ENCODE measurements at regions not wholly inside any gene's neighbourhood (a gene's known extent, or its start where the extent isn't known, plus 50 kb on each side); places are given as distances from the start of the nearest gene placed in this dataset.

GRCh38 chr2:228548230-228548629 lies 366.7 kb upstream of the SPHKAP start:
- no peak for TF ChIP-seq ZFX (IDR thresholded peaks at IDR 0.05)
- TF ChIP-seq, protein P1, sequence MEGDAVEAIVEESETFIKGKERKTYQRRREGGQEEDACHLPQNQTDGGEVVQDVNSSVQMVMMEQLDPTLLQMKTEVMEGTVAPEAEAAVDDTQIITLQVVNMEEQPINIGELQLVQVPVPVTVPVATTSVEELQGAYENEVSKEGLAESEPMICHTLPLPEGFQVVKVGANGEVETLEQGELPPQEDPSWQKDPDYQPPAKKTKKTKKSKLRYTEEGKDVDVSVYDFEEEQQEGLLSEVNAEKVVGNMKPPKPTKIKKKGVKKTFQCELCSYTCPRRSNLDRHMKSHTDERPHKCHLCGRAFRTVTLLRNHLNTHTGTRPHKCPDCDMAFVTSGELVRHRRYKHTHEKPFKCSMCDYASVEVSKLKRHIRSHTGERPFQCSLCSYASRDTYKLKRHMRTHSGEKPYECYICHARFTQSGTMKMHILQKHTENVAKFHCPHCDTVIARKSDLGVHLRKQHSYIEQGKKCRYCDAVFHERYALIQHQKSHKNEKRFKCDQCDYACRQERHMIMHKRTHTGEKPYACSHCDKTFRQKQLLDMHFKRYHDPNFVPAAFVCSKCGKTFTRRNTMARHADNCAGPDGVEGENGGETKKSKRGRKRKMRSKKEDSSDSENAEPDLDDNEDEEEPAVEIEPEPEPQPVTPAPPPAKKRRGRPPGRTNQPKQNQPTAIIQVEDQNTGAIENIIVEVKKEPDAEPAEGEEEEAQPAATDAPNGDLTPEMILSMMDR (conservative IDR thresholded peaks at IDR 0.05): no peak
- H3K27ac ChIP-seq: no peak overlapping the region

DNA sequence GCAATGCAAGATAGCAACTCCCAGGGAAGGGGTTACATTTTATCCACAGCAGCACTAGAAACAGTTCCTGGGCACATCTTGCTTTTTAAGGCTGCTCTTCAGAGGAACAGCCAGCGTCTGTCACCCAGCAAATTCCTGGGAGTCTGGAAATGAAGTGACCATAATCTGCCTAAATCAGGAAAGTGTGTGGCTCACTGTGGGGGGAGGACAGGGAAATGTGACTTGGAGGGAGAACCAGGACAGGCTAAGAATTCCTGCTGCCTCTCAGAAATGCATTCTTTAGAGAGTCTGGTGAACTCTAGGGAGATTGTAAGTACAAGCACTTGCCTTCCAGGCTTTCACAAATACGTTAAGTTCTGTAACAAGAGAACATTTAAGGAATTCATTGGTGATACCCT lies 364.3 kb upstream of the SPHKAP start:
- TF ChIP-seq ZFX (IDR thresholded peaks at IDR 0.05): no peak
- TF ChIP-seq, protein P1 (conservative IDR thresholded peaks at IDR 0.05): no peak
- H3K27ac ChIP-seq: no peak overlapping the region

DNA sequence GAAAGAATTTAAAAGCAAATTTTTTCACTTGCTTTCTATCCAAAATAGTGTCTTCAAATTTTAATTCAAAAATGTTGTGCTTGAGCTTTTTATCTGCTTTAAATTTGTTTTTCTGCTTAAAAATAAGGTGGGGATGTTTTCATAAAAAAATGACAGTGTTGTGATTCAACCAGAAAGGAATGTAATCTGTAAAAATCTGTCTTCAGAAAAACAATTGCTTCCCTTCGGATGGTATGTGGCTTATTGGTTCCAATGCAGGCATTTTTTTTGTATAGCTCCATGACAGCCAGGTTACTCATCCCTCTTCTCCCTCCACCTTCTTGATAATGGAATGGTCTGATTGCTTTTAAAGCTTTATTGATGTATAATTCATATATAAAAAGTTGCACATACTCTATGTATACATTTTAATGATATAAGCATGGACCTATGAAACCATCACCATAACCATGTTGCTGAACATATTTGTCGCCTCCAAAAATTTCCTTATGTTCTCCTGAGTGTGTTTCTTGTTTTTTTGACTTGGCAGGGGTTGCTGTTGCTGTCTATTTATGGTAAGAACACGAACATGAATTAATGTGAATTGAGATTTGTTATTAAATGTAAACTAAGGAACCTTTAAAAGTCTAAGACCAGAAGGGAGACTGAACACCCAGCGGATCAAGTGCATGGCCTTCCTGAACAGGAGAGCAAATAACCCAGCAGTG lies 363.7 kb upstream of the SPHKAP start:
- TF ChIP-seq ZFX (IDR thresholded peaks at IDR 0.05): no peak
- TF ChIP-seq, protein P1 (conservative IDR thresholded peaks at IDR 0.05): no peak
- H3K27ac ChIP-seq: no peak overlapping the region

- TF ChIP-seq, protein P1 (conservative IDR thresholded peaks at IDR 0.05): no peak
- TF ChIP-seq ZFX (IDR thresholded peaks at IDR 0.05): no peak
- H3K27ac ChIP-seq: no peak overlapping the region
Measured at GRCh38 chr2:228543117-228543516, 361.6 kb upstream of the SPHKAP start.

DNA sequence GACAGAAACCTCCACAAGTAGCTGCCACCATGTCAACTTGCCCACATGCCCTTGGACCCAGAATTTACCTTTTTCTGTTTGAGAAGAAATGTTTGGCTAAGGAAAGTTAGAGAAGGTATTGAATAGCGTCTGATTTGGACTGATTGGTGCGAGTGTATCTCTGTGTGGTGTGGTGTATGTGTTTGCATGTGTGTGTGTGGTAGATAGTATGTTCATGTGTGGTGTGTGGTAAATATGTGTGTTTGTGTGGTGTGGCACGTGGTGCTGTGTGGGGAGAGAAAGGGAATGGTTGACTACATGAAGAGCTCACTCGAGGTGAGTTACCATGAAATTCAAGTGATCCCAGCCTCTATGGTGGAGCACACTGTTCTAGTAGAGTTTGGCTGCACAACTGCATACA lies 360.8 kb upstream of the SPHKAP start:
- TF ChIP-seq, protein P1 (conservative IDR thresholded peaks at IDR 0.05): no peak
- TF ChIP-seq ZFX (IDR thresholded peaks at IDR 0.05): no peak
- no peak overlapping the region for H3K27ac ChIP-seq

GRCh38 chr2:228541789-228542188 lies 360.3 kb upstream of the SPHKAP start:
- TF ChIP-seq ZFX (IDR thresholded peaks at IDR 0.05): no peak
- TF ChIP-seq, protein P1 (conservative IDR thresholded peaks at IDR 0.05): no peak
- no peak overlapping the region for H3K27ac ChIP-seq

DNA sequence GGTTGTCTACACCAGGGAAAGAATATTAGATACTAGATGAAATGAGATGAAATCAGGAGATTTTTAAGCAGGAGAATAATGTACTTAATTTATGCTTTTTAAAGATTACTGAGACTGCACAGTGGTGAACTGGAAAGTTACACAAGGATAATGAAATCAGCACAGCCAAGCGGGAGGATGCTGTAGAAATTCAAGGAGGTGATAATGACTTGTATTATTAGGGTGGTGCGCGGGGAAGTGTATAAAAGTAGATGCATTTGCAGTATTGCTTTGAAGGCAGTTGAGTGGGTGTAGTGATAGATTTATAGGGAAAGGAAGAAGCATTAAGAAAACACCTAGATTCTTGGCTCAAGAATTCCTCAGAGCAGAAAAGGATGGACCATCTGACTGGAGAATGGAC lies 359.5 kb upstream of the SPHKAP start:
- no peak overlapping the region for H3K27ac ChIP-seq
- no peak for TF ChIP-seq ZFX (IDR thresholded peaks at IDR 0.05)
- TF ChIP-seq, protein P1 (conservative IDR thresholded peaks at IDR 0.05): no peak

All from C4-2B (cell line).